Lower leg skin (tissue), 4 donors: ENCODE measurements at regions not wholly inside any gene's neighbourhood (a gene's known extent, or its start where the extent isn't known, plus 50 kb on each side); places are given as distances from the start of the nearest gene placed in this dataset.

Source experiments
- DNase-seq, 2 donors: peaks; one replicate each; pipeline ENCODE4 v3.0.0-alpha.2; 2019; ENCODE audit warnings: low spot score in 2 of 2
- H3K4me3 ChIP-seq: fragments of 200-600 bp; sonication (generic); 2 replicates; pipeline ENCODE4 v1.5.1; 2017; ENCODE audit warnings: mild to moderate bottlenecking, low read depth; ENCODE audit not compliant: poor library complexity, severe bottlenecking
- CTCF ChIP-seq, 3 donors: fragments of 450-650 bp; IDR thresholded peaks; one replicate each; pipeline ENCODE4 v1.5.1; 2016; ENCODE audit warnings: antibody characterized with exemption in 3 of 3, mild to moderate bottlenecking in 3 of 3, moderate library complexity in 2 of 3
- POLR2A ChIP-seq, 2 donors: fragments of 450-650 bp; IDR thresholded peaks; one replicate each; pipeline ENCODE4 v1.6.1; 2016 to 2017; ENCODE audit warnings: antibody characterized with exemption in 2 of 2, mild to moderate bottlenecking in 1 of 2, moderate library complexity in 1 of 2
- WGBS, 2 donors: methylation state at CpG; one replicate each; pipeline ENCODE4 v1.1.5; 2018; 5-methylcytosine and 5-hydroxymethylcytosine counted together
- intact Hi-C: fragments of 100-400 bp; cut with DNase I; formaldehyde crosslinking; loops from one replicate; pipeline ENCODE4 v1.15.0; 2023; ENCODE audit warnings: low total_unique reads

- no peak for TF ChIP-seq POLR2A (IDR thresholded peaks at IDR 0.05)
- no peak for TF ChIP-seq CTCF (IDR thresholded peaks at IDR 0.05)
- intact Hi-C loops: no loop called here
Observed at GRCh38 chr6:104229057-104229456, 630.7 kb downstream of the HACE1 start.

GRCh38 chr6:104227508-104227907 lies 632.2 kb downstream of the HACE1 start:
- no peak overlapping the region for H3K4me3 ChIP-seq
- DNase-seq: no peak
- intact Hi-C loops: no loop called here
- TF ChIP-seq CTCF (IDR thresholded peaks at IDR 0.05): no peak
- TF ChIP-seq POLR2A (IDR thresholded peaks at IDR 0.05): no peak
- 51 to 62% methylated on average over 2 of the region's 2 CpGs for WGBS, 2 donors

More at GRCh38 chr6:104229057-104229456, 630.7 kb downstream of the HACE1 start:
- H3K4me3 ChIP-seq: no peak overlapping the region
- no peak for DNase-seq
- 86 to 88% methylated on average over 3 of the region's 3 CpGs for WGBS, 2 donors

GRCh38 chr6:104226790-104227446 lies 632.8 kb downstream of the HACE1 start:
- TF ChIP-seq POLR2A (IDR thresholded peaks at IDR 0.05) (no peak), CTCF (IDR thresholded peaks at IDR 0.05) (no peak)
- WGBS, 2 donors: 61 to 63% methylated on average over 4 of the region's 4 CpGs
- H3K4me3 ChIP-seq: no peak overlapping the region
- intact Hi-C loops: no loop called here
- DNase-seq: no peak

- TF ChIP-seq POLR2A (IDR thresholded peaks at IDR 0.05) (no peak), CTCF (IDR thresholded peaks at IDR 0.05) (no peak)
- no peak for DNase-seq
- 20% methylated on average over 3 of the region's 3 CpGs for WGBS, 2 donors
- intact Hi-C loops: no loop called here
- no peak overlapping the region for H3K4me3 ChIP-seq
Observed at GRCh38 chr6:104218116-104218515, 641.6 kb downstream of the HACE1 start.

GRCh38 chr6:104214901-104215300 lies 644.8 kb downstream of the HACE1 start:
- DNase-seq: no peak
- TF ChIP-seq POLR2A (IDR thresholded peaks at IDR 0.05) (no peak), CTCF (IDR thresholded peaks at IDR 0.05) (no peak)
- WGBS, 2 donors: 57 to 66% methylated on average over 3 of the region's 3 CpGs
- H3K4me3 ChIP-seq: no peak overlapping the region
- intact Hi-C loops: no loop called here
